ENCODE measurements at regions not wholly inside any gene's neighbourhood (a gene's known extent, or its start where the extent isn't known, plus 50 kb on each side); places are given as distances from the start of the nearest gene placed in this dataset.
"Not testable (repeated sequence)": the region's sequence is repeated elsewhere in the genome, so short reads cannot be mapped to it uniquely, and the experiment has no call there.

GRCh38 chr6:94687255-94687654 is 890.1 kb upstream of the MANEA start:
- DNase-seq = not testable (repeated sequence)

GRCh38 chr6:94683409-94683808 is 893.9 kb upstream of the MANEA start:
- no peak for DNase-seq

DNA sequence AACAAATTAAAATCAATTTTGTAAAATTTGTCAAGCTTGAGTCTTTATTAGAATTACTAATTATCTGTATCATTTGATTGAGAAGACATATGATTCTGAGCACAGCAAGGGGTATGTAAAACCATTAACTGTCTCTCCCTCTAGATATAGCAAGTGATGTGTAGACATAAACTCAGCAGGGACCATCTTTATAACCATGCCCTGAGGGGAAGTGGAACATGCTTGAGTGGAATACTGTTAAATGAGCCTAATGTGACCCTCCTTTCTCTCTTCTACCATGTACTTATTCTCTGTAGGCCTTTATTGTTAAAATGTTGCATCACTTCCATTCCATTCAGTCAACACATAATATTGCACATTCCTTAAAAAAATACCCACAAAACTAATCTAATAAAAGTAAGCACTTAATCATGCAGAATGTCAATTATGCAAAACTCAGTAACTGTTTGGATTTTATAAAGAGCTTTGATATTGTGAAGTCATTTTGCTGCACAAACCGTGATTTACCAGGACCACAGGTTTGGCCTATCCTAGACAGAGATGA is 896.6 kb upstream of the MANEA start:
- no peak for DNase-seq

GRCh38 chr6:94673251-94673650 is 904.1 kb upstream of the MANEA start:
- no peak for DNase-seq

GRCh38 chr6:94670017-94670416 is 907.3 kb upstream of the MANEA start:
- no peak for DNase-seq

DNA sequence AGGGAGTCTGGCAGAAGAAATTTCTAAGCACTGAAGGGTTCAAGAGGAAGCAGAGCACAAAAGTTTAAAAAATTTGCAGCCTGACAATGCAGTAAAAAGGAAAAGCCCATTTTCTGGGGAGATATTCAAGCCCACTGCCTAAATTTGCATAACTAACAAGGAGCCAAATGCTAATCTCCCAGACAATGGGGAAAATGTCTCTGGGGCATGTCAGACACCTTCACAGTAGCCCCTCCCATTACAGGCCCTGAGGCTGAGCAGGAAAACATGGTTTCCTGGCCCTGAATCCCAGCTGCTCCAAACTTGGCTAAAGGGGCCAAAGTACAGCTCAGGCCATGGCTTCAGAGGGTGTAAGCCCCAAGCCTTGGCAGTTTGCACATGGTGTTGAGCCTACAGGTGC is 908.5 kb upstream of the MANEA start:
- DNase-seq = no peak

DNA sequence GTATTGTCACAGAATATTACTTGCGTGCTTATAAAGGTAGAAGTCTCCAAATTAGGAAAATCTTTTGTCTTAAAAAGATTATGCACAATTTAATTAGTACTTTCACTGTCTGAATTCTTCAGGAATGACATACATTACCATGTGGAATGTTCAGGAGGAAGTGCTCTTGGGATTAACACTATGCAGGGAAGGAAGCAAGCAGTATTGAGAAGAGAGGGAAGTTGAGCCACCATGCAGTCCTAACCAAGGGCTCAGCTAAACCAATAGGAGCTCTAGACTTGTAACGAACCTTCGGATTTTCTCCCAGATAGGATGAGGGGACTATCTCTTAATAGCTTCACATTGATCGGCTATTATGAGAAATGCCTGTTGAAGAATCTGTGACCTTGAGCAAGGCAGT is 918.4 kb upstream of the MANEA start:
- no peak for DNase-seq

- DNase-seq = no peak
These were observed 926.1 kb upstream of the MANEA start for GRCh38 chr6:94651239-94651638.

DNA sequence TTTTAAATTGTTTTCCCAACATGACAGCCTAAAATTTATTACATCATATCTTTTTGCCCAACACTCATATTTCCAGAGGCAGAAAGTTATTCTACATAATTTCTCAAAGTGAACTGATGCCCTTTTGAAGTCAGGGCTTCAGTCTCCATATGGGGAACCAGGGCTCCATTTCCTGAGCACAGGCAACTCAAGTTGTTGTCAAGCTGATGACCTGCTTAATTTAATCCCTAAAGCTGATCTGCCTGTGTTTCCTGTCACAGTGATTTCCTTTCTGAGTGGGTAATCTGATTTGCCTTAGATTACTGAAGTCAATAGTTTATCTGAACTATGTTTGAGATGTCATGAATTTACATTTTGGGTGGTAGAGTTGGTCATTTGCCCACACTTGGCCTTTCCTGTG is 932.1 kb upstream of the MANEA start:
- DNase-seq = no peak

DNA sequence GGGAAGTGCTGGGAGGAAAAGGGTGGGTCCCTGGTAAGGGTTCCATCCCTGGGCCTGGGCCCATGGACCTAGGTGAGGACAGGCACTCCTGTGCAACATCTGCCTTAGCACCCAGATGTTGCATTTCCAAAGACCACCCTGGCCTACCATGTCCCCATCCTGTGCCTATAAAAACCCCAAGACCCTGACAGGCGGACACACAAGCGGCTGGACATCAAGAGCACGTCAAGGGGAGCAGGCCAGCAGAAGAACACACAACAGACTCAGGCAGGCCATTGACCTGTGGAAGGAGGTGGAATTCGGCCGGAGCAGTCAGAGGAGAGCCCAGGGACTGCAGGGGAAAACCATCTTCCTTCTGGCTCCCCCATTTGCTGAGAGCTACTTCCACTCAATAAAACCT is 937.8 kb upstream of the MANEA start:
- no peak for DNase-seq

GRCh38 chr6:94636780-94637385 is 940.5 kb upstream of the MANEA start:
- DNase-seq = no peak

GRCh38 chr6:94623586-94623985 is 953.7 kb upstream of the MANEA start:
- DNase-seq = no peak

DNA sequence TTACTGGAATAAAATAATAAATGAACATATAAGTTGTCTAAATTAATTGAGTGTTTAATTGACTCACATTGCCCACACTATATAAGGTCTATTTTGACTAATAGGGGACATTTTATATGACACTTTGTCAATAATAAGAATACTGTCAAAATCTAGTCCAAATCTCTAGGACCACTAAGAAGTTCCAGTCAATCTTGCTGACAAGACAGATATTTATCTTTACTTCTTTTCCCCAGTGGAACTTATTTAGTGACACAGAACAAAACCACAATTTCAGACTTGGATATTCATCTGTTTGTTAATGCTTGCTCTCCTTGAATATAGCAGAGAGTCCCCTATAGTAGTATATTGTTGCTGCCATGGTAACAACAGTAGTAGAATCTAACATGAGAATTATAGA is 954.6 kb upstream of the MANEA start:
- no peak for DNase-seq

- no peak for DNase-seq
These were observed 976.7 kb upstream of the MANEA start for GRCh38 chr6:94600636-94601035.

DNA sequence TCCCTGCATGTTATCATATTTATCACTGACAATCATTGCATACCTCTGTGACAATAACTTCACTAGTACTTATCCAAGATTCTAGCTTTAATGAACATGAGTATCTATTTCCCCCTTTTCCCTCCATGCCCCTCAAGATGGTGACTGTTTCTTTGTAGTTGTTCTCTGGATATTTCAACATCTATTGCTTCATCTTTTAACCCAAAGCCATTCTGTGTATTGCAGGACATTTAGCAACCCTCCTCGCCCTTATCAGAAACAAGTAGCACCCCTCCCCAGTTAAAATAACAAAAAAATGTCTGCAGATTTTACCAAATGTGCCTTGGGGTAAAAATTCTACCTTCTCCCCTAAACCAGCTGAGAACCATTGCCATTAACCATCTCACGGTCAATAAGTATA is 979.8 kb upstream of the MANEA start:
- no peak for DNase-seq

GRCh38 chr6:94590416-94590815 is 986.9 kb upstream of the MANEA start:
- no peak for DNase-seq

GRCh38 chr6:94588301-94588700 is 989.0 kb upstream of the MANEA start:
- DNase-seq = no peak

DNA sequence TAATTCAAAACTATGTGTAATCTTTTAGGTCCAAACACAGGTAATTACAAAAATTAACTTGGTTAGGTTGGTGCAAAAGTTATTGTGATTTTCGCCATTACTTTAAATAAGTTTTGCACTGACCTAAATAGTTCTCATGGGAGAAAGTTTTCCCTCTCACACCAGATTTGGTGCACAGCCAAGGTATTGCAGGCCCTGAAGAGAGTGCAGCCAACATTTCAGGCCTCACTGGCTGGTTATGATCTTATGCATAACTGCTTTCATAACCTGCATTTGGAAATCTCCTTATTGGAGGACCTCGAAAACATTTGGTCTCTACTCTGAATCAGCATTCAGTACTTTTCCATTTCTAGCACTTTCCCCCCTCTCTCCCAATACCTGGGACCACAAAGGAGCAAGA is 993.1 kb upstream of the MANEA start:
- DNase-seq = no peak

DNA sequence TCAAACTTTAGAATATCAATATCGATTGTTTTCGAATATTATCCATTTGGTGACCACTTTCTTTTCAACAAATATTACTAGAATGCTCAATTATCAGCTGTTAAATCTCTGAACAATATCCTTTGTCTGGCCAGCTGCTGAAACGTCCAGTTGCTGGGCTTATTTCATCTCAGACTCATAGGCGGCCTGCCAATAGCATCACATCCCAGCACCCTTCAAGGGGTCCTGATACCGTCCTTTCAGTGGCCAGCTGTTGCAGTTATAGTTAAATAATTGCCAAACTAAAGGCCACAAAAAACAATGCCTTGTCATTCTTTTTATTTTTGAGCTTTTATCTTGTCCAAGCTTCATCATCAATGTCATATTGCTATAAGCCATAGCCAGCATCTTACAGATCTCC is 1006.8 kb upstream of the MANEA start:
- DNase-seq = no peak

DNA sequence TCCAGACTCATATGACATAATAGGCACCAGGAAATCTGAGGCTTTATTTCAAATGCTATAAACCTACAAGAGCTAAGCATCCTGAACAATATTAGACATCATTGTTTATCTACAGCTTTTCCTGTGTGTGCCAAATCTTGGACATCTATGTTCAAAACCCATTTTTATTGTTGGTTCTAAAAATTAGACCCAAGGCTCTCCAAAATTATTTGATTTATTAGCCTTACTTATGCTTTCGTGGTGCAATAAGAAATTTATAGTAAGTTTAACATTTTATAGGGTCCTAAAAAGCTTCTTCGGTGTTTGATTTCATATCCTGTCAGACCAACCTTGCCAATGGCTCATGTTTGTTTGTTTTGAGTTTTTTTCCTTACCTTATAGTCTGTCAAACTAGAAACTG is 1014.5 kb upstream of the MANEA start:
- DNase-seq = no peak

DNA sequence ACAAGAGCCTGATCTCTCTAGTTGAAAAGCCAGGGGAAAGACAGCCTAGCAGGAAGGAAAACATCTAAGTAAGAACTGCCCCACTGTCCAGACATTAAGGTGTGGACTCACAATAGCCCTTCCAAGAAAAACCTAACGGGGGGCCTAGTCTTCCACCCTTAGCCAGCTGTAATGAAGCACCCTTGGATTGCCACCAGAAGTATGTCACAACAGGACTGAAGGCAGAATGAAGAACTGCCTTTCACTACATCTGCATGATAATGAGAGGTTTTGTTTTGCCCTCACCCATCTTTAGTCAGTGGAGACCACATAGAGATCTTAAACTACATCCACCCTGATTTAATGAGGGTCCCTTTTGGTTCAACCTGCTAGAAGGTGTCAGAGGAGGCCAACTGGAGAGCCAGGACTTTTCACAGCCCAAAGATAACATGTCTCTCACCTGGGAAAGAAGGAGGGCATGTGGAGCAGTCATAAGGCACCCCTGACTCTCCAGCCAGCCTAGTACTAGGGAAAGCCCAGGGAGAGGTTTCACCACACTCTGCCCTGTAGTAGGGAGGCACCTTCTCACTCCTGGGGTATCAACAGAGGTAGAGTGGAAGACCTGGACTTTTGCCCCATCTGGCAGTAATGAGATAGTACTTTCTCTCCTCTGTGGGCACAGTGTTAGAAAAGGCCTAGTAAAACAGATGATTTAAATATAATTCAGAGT is 1017.4 kb upstream of the MANEA start:
- DNase-seq = no peak

- DNase-seq = not testable (repeated sequence)
These were observed 1020.1 kb upstream of the MANEA start for GRCh38 chr6:94557207-94557606.

- no peak for DNase-seq
These were observed 1029.1 kb upstream of the MANEA start for GRCh38 chr6:94548201-94548600.

DNA sequence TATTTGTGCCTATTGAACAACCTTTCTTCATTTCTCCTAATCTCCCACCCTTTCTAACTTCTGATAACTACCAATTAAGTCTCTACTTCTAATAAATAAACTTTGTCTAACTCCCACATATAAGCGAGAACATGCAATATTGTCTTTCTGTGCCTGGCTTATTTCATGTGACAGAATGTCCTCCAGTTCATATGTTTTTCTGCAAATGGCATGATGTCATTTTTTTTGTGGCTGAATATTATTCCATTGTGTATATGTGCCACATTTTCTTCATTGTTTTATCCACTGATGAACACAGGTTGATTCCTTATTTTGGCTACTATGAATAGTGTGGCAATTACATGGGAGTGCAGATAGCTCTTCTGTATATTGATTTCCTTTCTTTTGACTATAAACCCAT is 1041.5 kb upstream of the MANEA start:
- DNase-seq = no peak

Measured in skin of body (tissue), 1 donor.